G401 (cell line): ENCODE measurements at regions not wholly inside any gene's neighbourhood (a gene's known extent, or its start where the extent isn't known, plus 50 kb on each side); places are given as distances from the start of the nearest gene placed in this dataset.

ENCODE experiments used
- DNase-seq: peaks from one replicate; pipeline ENCODE4 v3.0.0-alpha.2; 2015; ENCODE audit warnings: low spot score
- in situ Hi-C: cut with HindIII; loops from 2 replicates; pipeline ENCODE4 v1.10.0; 2016; ENCODE audit warnings: low sequenced_read_pairs, mixed read lengths

GRCh38 chr7:106773228-106773627, 91.9 kb upstream of the PIK3CG start:
- in situ Hi-C loops, result no loop called here
- peak; percentile 52 for DNase-seq

GRCh38 chr7:106773721-106774120, 91.4 kb upstream of the PIK3CG start:
- DNase-seq, result no peak
- in situ Hi-C loops, result no loop called here

GRCh38 chr7:106774213-106774767, 90.8 kb upstream of the PIK3CG start:
- in situ Hi-C loops, result no loop called here
- no peak for DNase-seq

- DNase-seq, result peak; percentile 57
- in situ Hi-C loops, result no loop called here
Observed at GRCh38 chr7:106774768-106775551, 90.1 kb upstream of the PIK3CG start.

GRCh38 chr7:106775552-106775936, 89.5 kb upstream of the PIK3CG start:
- in situ Hi-C loops, result no loop called here
- DNase-seq, result no peak

GRCh38 chr7:106775975-106776607, 89.0 kb upstream of the PIK3CG start:
- DNase-seq, result no peak

GRCh38 chr7:106776618-106777347, 88.3 kb upstream of the PIK3CG start:
- in situ Hi-C loops, result no loop called here
- DNase-seq, result no peak

More at GRCh38 chr7:106775975-106776607, 89.0 kb upstream of the PIK3CG start:
- in situ Hi-C loops, result no loop called here

- in situ Hi-C loops, result no loop called here
- DNase-seq, result no peak
Observed at GRCh38 chr7:106777674-106778299, 87.3 kb upstream of the PIK3CG start.

GRCh38 chr7:106778656-106779250, 86.3 kb upstream of the PIK3CG start:
- in situ Hi-C loops, result no loop called here
- no peak for DNase-seq

- in situ Hi-C loops, result no loop called here
- peak; percentile 24 for DNase-seq
Observed at GRCh38 chr7:106779877-106780276, 85.2 kb upstream of the PIK3CG start.

GRCh38 chr7:106781007-106781406, 84.1 kb upstream of the PIK3CG start:
- no peak for DNase-seq
- in situ Hi-C loops, result no loop called here

GRCh38 chr7:106781828-106782544, 83.1 kb upstream of the PIK3CG start:
- DNase-seq, result no peak
- in situ Hi-C loops, result no loop called here

- no peak for DNase-seq
- in situ Hi-C loops, result no loop called here
Observed at GRCh38 chr7:106783286-106783685, 81.8 kb upstream of the PIK3CG start.

GRCh38 chr7:106788637-106789036, 76.4 kb upstream of the PIK3CG start:
- DNase-seq, result no peak
- in situ Hi-C loops, result no loop called here

- in situ Hi-C loops, result no loop called here
- DNase-seq, result no peak
Observed at GRCh38 chr7:106791526-106791925, 73.6 kb upstream of the PIK3CG start.

GRCh38 chr7:106792233-106792926, 72.7 kb upstream of the PIK3CG start:
- in situ Hi-C loops, result no loop called here

GRCh38 chr7:106793015-106793975, 71.8 kb upstream of the PIK3CG start:
- peak; percentile 37 for DNase-seq
- in situ Hi-C loops, result no loop called here

More at GRCh38 chr7:106792233-106792926, 72.7 kb upstream of the PIK3CG start:
- no peak for DNase-seq
